GM12872 (cell line): ENCODE measurements at regions not wholly inside any gene's neighbourhood (a gene's known extent, or its start where the extent isn't known, plus 50 kb on each side); places are given as distances from the start of the nearest gene placed in this dataset.

Experiments used
- TF ChIP-seq, protein P1 (sequence below): IDR thresholded peaks from 3 replicates; pipeline ENCODE4 v1.5.1; 2011; ENCODE audit warnings: low read depth, mild to moderate bottlenecking, low read length, moderate library complexity; ENCODE audit not compliant: insufficient read depth

- TF ChIP-seq, protein P1, sequence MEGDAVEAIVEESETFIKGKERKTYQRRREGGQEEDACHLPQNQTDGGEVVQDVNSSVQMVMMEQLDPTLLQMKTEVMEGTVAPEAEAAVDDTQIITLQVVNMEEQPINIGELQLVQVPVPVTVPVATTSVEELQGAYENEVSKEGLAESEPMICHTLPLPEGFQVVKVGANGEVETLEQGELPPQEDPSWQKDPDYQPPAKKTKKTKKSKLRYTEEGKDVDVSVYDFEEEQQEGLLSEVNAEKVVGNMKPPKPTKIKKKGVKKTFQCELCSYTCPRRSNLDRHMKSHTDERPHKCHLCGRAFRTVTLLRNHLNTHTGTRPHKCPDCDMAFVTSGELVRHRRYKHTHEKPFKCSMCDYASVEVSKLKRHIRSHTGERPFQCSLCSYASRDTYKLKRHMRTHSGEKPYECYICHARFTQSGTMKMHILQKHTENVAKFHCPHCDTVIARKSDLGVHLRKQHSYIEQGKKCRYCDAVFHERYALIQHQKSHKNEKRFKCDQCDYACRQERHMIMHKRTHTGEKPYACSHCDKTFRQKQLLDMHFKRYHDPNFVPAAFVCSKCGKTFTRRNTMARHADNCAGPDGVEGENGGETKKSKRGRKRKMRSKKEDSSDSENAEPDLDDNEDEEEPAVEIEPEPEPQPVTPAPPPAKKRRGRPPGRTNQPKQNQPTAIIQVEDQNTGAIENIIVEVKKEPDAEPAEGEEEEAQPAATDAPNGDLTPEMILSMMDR, result no peak
Measured at GRCh38 chr14:101030586-101030985, 127.1 kb upstream of the RTL1 start.

DNA sequence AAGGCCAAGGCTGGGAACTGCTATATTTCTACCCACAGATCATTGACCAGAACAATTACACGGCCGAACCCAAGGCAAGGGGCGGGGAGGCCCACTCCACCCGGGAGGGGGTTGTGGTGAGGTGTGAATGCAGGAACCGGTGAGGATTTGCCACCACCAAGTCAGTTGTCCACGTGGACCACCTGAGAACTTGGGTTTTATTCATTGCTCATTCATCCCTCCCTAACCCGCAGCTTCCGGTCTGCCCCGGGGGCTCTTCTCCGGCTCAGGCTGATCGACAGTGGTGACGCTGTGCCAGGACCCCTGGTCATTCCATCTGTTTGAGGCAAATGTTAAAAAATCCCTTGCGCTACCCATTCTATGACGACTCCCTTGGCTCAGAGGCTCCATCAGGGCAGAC, 127.7 kb upstream of the RTL1 start:
- TF ChIP-seq, protein P1, result no peak

DNA sequence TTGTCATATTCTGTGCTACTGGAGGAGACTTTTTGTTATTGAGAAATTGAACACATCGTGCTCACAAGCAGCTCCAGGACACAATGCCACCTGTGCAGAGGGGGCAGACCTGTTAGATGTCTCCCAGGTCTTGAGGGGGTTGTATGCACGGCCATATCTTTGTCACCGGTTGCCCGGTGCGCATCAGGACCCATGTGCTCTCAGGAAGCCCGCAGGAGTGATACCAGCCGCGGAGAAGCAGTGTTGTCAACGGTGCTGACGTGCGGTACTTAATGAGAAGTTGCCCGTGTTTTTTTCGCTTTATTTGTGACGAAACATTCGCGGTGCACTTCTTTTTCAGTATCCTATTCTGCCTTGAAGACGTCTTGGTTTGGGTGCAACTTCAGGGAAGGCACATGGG, 128.2 kb upstream of the RTL1 start:
- TF ChIP-seq, protein P1, result no peak

DNA sequence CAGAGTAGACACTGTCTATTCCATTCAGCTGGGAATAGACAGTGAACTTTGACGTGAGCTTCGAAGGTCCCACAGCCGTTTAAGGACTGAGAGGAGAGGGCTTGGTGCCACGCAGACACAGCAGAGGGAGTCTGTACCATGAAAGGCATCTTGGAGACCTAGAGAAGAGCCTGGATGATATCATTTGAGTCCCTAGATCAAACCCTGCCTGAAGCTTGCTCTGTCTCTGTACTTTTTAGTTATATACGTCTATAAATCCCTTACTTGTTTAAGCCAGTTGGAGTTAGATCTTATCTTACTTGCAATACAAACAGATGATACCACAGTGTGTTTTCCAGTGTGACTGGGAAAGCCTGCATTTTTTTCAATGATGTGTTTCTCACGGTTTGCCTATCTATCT, 128.9 kb upstream of the RTL1 start:
- TF ChIP-seq, protein P1, result no peak

- TF ChIP-seq, protein P1, result no peak
Measured at GRCh38 chr14:101033006-101033405, 129.5 kb upstream of the RTL1 start.

GRCh38 chr14:101033446-101034165, 130.1 kb upstream of the RTL1 start:
- TF ChIP-seq, protein P1, result no peak

- TF ChIP-seq, protein P1, result no peak
Measured at GRCh38 chr14:101034986-101035385, 131.5 kb upstream of the RTL1 start.
